GM21381 (cell line): ENCODE measurements at regions not wholly inside any gene's neighbourhood (a gene's known extent, or its start where the extent isn't known, plus 50 kb on each side); places are given as distances from the start of the nearest gene placed in this dataset.
"Not testable (repeated sequence)": the region's sequence is repeated elsewhere in the genome, so short reads cannot be mapped to it uniquely, and the experiment has no call there.

Experiments used
- ATAC-seq: cut with Tn5 transposase; IDR thresholded peaks from one replicate; pipeline ENCODE4 v1.9.1; 2021; ENCODE audit warnings: mild to moderate bottlenecking, moderate library complexity; ENCODE audit not compliant: unreplicated experiment

DNA sequence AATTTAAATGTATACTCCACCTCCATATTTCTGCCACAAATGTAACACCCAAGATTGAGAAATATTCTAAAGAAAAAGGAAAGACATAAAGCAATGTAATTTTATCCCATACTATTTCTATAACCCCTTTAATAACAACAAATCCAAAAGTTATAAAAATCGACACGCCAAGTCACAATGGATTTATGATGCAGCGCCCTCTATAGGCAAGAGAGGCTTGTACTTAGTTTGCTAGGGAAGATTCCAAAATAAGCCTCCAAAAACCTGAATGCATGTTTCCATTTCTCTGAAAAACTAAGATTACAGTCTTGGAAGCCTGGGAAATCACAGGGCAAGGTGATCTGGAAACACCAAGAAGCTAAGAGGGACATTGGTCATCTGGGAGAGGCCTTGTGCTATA is 1389.3 kb downstream of the CDY2B start:
- no peak for ATAC-seq

DNA sequence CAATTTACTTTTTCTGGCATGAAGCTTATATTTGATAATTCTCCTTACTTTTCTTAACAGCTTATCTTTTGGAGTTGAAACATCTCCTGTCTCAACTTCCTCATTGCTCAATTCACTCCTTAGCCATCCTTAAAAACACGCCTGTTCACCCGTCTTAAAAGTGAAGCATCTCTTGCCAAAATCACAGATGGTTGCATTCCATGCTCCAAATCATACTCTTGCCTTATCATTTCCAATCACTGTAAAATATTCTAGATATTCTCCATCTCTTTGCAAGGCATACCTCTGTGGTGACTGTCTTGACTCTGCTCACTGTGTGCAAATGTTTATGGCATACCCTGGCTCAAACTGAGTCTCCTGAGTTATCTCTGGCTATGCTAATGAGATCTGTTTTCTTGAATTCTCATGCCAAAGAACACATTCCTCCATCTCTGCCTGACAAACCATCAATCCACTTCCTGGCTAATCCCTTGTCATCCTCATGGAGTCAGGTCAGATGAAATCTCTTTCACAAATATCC is 1393.3 kb downstream of the CDY2B start:
- ATAC-seq = no peak

DNA sequence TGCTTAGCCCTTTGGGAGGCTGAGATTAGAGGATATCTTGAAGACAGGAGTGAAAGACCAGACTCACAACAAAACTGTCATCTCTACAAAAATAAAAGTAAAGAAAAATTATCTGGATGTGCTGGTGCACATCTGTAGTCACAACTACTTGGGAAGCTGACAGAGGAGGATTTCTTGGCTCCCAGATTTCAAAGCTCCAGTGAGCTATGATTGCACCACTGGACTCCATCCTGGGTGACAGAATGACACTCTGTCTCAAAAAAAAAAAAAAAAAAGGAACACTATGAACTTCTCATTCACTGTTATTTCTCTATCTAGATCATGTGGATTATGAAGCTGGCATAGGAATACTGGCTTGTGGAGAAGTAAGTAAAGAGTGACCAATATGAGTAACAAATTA is 1400.0 kb downstream of the CDY2B start:
- no peak for ATAC-seq

DNA sequence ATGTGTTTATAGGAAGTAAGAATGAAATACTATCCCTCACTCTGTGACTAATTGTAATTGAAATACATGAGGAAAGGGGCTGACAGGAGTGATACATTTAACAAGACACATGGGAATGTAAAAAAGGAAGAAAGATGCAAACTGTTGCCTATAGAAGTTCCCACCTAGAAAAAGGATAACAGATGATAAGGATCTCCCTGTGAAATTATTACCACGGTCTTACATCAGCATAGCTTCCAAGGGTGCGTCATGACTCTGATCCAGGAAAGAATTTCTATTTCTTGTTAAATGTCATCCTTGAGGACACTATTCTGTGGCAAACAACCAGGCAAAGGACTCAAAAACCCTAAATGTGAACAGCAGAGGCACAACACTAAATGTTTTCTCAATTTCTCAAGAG is 1406.0 kb downstream of the CDY2B start:
- no peak for ATAC-seq

DNA sequence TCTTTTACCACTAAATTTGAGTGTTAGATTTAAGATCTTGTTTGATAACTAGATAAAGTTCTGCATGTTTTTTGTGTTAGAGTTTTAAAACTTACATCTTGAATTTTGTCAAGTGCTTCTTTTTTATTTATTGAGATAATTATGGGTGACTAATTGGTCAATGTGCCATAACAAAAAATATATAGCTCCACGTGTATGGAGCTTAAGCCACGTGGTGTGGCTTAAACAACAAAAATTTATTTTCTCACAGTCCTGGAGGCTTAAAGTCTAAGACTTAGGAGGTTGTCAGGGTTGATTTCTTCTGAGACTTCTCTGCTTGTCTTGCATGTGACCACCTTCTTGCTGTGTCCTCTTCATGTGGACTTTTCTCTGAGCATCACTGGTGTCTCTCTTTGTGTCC is 1425.2 kb downstream of the CDY2B start:
- ATAC-seq = no peak

DNA sequence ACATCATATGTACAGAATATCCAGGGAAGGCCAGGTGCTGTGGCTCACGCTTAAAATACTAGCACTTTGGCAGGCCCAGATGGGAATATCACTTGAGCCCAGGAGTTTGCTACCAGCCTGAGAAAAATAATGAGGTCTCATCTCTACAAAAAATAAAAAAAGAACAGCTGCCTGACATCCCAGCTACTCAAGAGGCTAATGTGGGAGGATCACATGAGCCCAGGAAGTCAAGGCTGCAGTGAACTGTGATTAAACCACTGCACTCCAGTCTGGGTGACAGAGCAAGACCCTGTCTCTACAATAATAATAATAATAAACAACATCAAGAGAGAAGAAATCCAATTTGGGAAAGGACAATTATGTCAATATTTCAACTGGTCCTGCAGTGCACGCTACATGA is 1433.9 kb downstream of the CDY2B start:
- ATAC-seq = no peak

DNA sequence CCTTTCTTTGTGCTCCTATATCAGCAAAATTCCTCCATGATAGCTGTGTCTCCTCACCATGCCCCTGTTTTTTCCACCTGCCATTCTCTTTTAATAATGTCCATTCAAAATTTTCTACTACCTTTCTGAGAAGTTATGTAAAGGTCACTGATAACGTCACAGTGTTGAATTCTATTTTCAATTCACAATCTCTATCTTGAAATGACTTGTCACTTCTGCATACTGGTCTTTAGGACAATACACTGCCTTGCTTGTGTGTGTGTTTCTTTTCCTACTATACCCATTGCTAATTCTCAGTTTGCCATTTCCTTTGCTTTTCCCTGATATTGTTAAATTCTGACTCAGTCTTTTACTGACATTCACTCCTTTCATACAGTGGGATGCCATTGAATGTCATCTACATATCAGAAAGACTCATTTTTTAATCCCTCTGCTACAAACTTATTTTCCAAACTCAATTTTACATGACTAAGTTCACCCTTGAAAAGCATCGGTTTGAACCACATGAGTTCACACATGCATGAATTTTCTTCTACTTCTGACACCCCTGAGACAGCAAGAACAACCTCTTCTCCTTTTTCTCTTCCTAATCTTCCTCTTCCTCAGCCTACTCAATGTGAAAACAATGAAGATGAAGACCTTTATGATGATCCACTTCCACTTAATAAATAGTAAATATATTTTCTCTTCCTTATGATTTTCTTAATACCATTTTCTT is 1470.7 kb downstream of the CDY2B start:
- ATAC-seq = not testable (repeated sequence)

DNA sequence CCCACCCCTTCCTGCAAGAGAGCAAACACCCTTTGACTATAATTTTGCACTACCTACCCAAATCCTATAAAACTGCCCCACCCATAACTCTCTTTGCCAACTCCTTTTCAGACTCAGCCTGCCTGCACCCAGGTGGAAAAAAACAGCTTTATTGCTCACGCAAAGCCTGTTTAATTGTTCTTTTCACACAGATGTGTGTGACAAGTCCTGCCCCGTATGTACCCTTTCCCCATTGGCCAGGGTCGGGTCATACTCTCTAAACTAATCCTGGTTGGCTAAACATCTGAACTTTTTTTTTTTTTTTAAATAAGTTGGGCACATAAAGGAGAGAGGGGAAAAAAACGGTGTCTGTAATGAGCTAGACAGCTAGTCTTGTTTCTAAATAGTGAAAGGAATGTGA is 1500.6 kb downstream of the CDY2B start:
- not testable (repeated sequence) for ATAC-seq

DNA sequence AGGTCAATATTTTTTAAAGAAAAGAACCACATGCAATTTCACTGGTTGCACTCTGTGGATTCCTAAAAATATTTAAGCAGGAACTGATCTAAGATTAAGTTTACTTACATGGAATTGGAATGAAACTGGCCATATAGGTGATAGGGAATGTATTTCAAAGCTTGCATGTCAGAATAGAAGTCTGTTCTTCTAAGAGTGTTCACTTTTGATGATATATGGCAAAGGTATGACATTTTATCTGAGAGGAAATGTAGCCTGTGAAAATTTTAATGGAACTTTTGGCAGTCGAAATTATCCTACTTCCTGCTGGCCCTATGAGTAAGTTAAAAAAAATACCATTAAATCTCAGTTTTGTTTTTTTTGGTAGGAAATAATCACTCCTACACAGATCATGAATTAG is 1538.4 kb downstream of the CDY2B start:
- not testable (repeated sequence) for ATAC-seq

DNA sequence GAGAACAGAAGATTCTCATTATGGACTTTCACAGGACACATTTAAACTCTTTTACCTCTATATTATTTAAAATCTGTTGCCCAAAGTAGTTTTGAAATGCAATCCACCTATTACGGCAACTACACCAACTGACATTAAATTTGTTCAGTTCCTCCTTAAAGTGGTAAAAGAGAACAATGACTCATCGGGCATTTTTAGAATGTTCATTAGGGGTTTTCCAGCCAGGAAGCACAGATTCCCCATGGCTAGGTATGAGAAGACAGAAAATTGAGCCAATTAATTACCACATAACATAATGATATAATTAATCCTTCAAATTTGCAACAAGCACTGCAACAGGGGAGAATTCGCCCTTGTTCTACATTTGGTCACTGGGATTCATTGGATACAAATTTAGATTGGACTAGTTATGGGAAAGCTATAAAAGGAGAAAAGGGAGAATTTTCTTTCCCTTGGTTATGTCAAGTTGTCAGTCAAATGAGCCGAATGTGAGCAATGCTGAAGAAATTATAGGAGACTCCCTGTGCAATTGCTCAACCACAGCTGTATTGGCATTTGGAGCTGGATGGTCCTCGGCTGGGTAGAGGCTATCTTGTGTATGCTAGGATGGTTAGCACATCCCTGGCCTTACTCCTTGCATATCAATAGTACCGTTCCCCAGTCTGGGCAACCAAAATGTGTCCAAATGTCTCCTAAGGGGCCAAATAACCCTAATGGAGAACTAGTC is 1549.8 kb downstream of the CDY2B start:
- ATAC-seq = not testable (repeated sequence)

DNA sequence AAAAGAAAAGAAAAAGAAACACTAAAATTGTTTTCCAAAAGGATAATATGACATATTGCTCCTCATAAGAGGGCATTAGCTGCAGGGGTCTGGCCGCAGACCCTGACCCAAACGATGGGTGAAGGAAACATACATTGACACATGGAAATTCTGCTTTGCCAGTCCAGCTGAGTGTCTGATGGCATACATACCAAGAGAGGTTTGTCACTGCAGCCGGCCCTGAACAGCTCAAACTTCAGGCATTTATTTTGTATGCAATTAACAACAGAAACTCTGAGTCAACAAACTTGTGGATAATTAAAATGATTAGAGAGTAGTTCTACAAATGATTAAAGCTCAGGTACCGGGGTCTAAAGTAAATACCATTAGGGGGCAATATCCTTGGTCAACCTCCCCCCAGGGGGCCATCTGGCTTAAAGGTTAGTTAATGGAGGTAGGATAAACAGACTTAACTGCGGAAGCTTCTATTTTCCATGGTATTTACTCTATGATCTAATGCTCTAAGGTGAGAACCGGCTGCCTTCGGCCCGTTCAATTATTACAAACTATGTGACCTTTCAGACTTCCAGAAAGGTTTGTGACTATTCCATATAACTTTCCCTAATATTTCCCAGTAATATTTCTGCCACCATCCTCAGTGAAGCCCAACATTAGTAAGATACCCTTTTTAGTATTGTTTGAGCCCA is 1550.7 kb downstream of the CDY2B start:
- not testable (repeated sequence) for ATAC-seq
